ENCODE measurements at regions not wholly inside any gene's neighbourhood (a gene's known extent, or its start where the extent isn't known, plus 50 kb on each side); places are given as distances from the start of the nearest gene placed in this dataset.
"Not testable (repeated sequence)": the region's sequence is repeated elsewhere in the genome, so short reads cannot be mapped to it uniquely, and the experiment has no call there.

DNA sequence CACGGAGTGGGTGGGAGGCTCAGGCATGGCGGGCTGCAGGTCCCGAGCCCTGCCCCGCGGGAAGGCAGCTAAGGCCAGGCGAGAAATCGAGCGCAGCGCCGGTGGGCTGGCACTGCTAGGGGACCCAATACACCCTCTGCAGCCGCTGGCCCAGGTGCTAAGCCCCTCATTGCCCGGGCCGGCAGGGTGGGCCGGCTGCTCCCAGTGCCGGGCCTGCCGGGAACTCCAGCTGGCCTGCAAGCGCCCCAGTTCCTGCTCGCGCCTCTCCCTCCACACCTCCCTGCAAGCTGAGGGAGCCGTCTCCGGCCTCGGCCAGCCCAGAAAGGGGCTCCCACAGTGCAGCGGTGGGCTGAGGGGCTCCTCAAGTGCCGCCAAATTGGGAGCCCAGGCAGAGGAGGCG lies 50.7 kb upstream of the GBE1 start:
- DNase-seq = not testable (repeated sequence)
